ENCODE measurements at regions not wholly inside any gene's neighbourhood (a gene's known extent, or its start where the extent isn't known, plus 50 kb on each side); places are given as distances from the start of the nearest gene placed in this dataset.

DNA sequence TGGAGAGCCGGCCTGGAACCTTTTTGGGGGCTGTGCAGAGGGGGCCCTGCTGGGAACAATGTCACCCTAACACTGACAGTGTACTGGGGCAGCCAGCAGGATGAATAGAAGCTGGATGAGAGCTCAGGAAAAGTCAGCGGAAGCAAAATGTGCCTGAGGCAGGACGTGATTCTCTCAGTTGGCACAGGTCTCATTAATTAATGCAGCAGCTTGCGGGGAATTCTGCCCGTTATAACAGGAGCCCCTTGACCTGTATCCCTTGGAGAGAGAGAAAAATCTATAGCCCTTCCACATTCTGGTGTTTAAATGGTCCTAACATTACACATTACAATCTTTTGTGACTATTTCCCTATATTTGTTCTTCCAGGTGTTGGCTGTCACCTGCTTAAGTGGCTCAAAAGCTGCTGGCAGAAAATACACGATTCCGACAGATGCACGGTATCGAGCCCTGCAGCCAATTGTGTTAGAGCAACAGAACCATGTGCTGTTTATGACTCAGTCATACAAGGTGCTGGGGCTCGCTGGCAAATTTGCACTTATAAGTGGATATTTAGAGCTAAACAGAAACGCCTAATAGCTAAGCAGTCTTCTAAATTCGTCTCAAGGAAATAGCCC is 854.7 kb downstream of the AACS start:
- DNase-seq (ENCODE audit: insufficient read length, low spot score) (no peak), FAIRE-seq (no peak)
- TF ChIP-seq, protein P1, sequence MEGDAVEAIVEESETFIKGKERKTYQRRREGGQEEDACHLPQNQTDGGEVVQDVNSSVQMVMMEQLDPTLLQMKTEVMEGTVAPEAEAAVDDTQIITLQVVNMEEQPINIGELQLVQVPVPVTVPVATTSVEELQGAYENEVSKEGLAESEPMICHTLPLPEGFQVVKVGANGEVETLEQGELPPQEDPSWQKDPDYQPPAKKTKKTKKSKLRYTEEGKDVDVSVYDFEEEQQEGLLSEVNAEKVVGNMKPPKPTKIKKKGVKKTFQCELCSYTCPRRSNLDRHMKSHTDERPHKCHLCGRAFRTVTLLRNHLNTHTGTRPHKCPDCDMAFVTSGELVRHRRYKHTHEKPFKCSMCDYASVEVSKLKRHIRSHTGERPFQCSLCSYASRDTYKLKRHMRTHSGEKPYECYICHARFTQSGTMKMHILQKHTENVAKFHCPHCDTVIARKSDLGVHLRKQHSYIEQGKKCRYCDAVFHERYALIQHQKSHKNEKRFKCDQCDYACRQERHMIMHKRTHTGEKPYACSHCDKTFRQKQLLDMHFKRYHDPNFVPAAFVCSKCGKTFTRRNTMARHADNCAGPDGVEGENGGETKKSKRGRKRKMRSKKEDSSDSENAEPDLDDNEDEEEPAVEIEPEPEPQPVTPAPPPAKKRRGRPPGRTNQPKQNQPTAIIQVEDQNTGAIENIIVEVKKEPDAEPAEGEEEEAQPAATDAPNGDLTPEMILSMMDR (IDR thresholded peaks at IDR 0.05; ENCODE audit: insufficient read depth, missing control alignments): no peak

DNA sequence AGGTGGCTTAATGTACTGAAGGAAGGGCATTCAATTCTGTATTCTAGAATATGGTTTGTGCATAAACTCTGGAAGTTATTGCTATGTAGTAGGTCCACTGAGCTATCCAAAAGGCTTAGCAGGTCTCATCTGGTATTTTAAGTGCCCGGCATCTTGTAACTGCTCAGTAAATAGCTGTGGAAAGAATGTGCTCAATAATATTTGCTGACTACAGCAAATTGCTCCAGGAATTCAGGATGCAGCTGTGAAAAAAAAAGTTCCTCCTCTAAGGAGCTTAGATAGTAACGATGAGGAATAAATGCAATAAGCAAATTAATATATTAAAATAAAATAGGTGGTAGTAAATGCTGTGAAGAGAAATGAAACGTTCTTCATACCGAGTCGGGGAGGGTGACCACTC is 857.1 kb downstream of the AACS start:
- FAIRE-seq: no peak
- TF ChIP-seq, protein P1 (IDR thresholded peaks at IDR 0.05; ENCODE audit: insufficient read depth, missing control alignments): no peak
- no peak for DNase-seq (ENCODE audit: insufficient read length, low spot score)

DNA sequence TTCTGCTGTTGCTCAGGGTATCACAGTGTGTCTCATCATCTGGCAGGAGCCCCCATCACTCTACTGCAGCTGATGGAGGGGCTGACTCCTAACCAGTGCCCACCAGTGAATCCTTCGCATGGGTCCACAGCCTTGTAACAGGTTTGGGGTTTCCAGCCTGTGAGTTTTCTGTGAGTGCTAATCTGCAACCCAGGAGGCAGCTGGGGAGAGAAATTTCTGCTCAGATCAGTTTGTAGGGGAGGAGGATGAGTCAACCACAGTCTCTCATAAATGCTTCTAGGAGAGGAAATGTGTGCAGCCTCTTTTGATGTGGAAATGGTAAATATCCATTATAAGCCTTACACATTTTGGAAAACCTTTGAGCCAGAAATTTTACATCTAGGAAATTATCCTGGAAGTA is 871.3 kb downstream of the AACS start:
- TF ChIP-seq, protein P1 (IDR thresholded peaks at IDR 0.05; ENCODE audit: insufficient read depth, missing control alignments): no peak
- FAIRE-seq: no peak
- DNase-seq (ENCODE audit: insufficient read length, low spot score): no peak

DNA sequence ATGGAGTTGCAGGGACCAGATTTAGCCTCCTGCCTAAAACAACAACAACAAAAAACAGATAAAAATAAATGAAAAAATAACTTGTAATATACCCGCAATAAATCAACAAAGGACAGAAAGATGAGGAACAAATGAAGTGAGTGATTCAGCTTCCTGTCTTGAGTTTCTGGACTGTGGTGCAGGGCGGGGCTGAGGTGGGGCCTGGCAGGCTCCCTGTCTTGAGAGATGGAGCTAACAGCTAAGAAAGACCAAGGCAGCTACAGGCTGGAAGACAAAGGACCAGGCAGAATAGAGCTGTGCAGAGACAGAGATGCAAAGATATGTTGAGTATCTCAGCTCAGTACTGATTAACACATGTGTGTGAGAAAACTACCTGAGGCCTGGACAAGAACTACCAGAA is 879.2 kb downstream of the AACS start:
- FAIRE-seq (no peak), DNase-seq (ENCODE audit: insufficient read length, low spot score) (no peak)
- TF ChIP-seq, protein P1 (IDR thresholded peaks at IDR 0.05; ENCODE audit: insufficient read depth, missing control alignments): no peak

DNA sequence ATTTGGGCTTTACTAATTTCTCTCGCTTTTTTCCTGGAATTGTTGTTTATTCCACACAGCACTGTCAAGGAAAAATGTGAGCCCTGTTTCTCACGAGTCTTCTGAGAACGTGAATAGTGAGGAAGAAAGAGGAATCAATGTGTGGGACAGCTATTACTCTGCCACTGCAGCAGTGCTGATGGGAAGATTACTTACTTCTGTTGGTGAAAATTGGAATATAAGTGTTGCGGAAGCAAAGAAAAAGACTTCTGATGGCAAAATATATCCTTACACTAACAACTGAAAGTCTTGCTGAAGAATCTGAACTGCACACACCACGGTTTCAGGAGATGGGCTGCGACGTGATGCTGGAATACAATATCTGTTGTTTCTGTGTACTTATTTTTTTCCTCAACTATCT is 884.2 kb downstream of the AACS start:
- FAIRE-seq: no peak
- TF ChIP-seq, protein P1 (IDR thresholded peaks at IDR 0.05; ENCODE audit: insufficient read depth, missing control alignments): no peak
- DNase-seq (ENCODE audit: insufficient read length, low spot score): no peak

DNA sequence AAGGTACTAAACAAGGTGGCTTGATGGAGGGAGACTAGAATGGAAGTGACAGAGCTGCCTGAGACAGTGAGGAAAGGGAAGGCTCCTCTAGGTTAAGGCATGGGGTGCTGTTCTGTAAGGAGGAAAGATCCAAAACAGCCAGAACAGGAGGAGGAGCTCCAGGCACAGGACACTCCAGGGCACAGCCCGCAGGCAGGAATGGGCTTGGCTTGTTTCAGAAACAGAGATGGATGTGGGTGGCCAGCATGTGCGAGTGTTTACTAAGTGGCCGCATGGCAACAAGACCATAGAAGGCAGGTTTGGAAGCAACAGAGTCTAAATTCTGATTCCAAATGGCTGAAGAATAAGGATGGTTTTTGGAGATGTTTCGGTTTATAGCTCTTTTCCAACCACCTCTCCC is 889.1 kb downstream of the AACS start:
- FAIRE-seq (no peak), DNase-seq (ENCODE audit: insufficient read length, low spot score) (no peak)
- TF ChIP-seq, protein P1 (IDR thresholded peaks at IDR 0.05; ENCODE audit: insufficient read depth, missing control alignments): no peak

DNA sequence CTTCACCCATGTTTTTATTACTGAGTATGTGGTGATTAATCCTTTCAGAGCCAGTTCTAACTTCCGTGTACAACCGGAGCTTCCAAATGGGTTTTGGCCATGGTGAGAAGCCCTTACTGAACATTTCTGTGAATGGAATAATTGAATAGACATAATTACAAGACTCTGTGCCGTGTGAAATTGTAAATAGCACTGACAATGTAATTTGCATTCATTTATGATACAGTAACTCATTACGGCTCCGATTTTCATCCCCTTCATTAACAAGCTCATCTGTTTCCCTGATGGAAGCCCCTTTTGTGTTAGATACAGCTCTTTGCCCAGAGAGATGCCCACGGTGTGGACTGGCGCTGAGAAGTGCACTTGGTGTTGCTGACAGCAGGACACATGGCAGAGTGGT is 891.0 kb downstream of the AACS start:
- no peak for DNase-seq (ENCODE audit: insufficient read length, low spot score)
- FAIRE-seq: no peak
- TF ChIP-seq, protein P1 (IDR thresholded peaks at IDR 0.05; ENCODE audit: insufficient read depth, missing control alignments): no peak
